Left lung (tissue), 4 donors: ENCODE measurements at regions not wholly inside any gene's neighbourhood (a gene's known extent, or its start where the extent isn't known, plus 50 kb on each side); places are given as distances from the start of the nearest gene placed in this dataset.

Source experiments
- ATAC-seq: fragments of 200-7000 bp; cut with Tn5 transposase; one replicate; pipeline ENCODE4 v1.9.1; 2020; ENCODE audit warnings: moderate library complexity
- DNase-seq, 4 donors: peaks; one replicate each; pipeline ENCODE4 v3.0.0-alpha.2; 2013 to 2020
- H3K27ac ChIP-seq, 2 donors: fragments of 200-600 bp; sonication (generic) in 1 of 2; one replicate each; pipeline versions ENCODE4 v1.5.0 to v1.8.0; 2020 to 2021
- H3K27me3 ChIP-seq, 2 donors: fragments of 200-600 bp; sonication (generic) in 1 of 2; one replicate each; pipeline versions ENCODE4 v1.5.0 to v1.8.0; 2020 to 2021
- H3K36me3 ChIP-seq, 2 donors: fragments of 200-600 bp; sonication (generic) in 1 of 2; one replicate each; pipeline versions ENCODE4 v1.5.0 to v1.8.0; 2020 to 2021
- H3K4me1 ChIP-seq, 2 donors: fragments of 200-600 bp; one replicate each; pipeline ENCODE4 v1.8.0; 2021
- H3K4me3 ChIP-seq, 2 donors: fragments of 200-600 bp; sonication (generic) in 1 of 2; one replicate each; pipeline versions ENCODE4 v1.5.0 to v1.8.0; 2020 to 2021; ENCODE audit warnings: mild to moderate bottlenecking in 1 of 2
- H3K9me3 ChIP-seq, 2 donors: fragments of 200-600 bp; sonication (generic) in 1 of 2; one replicate each; pipeline versions ENCODE4 v1.5.0 to v1.8.0; 2020 to 2021
- CTCF ChIP-seq, 2 donors: fragments of 200-600 bp; sonication (generic) in 1 of 2; IDR thresholded peaks; one replicate each; pipeline versions ENCODE4 v1.5.0 to v1.8.0; 2021; ENCODE audit warnings: antibody characterized with exemption in 2 of 2
- intact Hi-C, 2 donors: fragments of 100-400 bp; cut with DNase I; formaldehyde crosslinking; loops; one replicate each; pipeline versions ENCODE4 v1.11.2 to v1.14.2; 2022
- donor health status: DM: no; HTN: yes; CAD: no.
- donor health status: DM: no; HTN: no; CAD: no.

GRCh38 chr20:37636212-37636975 lies 57.4 kb upstream of the CTNNBL1 start:
- TF ChIP-seq CTCF (IDR thresholded peaks at IDR 0.05): no peak
- Histone ChIP-seq H3K36me3 (no peaks in the 10 kb centered on the region), H3K9me3 (peaks cover 0 to 15% of the 10 kb centered on the region in 2 donors), H3K27ac (no peak overlapping the region), H3K27me3 (peaks cover 7 to 68% of the 10 kb centered on the region in 2 donors), H3K4me3 (no peak overlapping the region), H3K4me1 (no peaks in the 10 kb centered on the region)
- intact Hi-C loops: no loop called here
- no peak for ATAC-seq
- DNase-seq: no peak

DNA sequence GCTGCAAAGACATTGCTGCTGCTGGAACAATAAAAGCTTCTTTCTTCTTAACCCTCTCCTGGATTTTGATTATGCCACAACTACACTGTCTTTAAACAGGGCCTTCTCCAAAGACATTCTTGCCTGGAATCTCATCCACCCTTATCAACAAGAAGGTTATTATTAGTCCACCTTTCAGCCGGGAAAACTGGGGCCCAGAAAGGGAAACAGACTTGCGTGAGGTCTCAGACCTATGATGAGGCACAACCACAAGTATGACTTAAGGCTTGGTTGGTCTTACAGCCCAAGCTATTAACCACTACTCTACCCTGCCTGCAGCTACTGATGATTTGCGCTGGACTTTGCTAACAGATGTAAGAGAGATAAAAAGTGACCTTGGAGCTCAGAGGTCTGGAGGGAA lies 62.8 kb upstream of the CTNNBL1 start:
- no peak overlapping the region for H3K4me3 ChIP-seq
- no peaks in the 10 kb centered on the region for H3K4me1 ChIP-seq
- intact Hi-C loops: no loop called here
- peaks cover 0 to 15% of the 10 kb centered on the region in 2 donors for H3K9me3 ChIP-seq
- TF ChIP-seq CTCF (IDR thresholded peaks at IDR 0.05): no peak
- DNase-seq (no peak), ATAC-seq (no peak)
- no peak overlapping the region for H3K27ac ChIP-seq
- H3K27me3 ChIP-seq: peaks cover 7 to 57% of the 10 kb centered on the region in 2 donors
- no peaks in the 10 kb centered on the region for H3K36me3 ChIP-seq

GRCh38 chr20:37630166-37630565 lies 63.7 kb upstream of the CTNNBL1 start:
- Histone ChIP-seq H3K36me3 (no peaks in the 10 kb centered on the region), H3K4me3 (no peak overlapping the region), H3K9me3 (peaks cover 0 to 8% of the 10 kb centered on the region in 2 donors), H3K4me1 (no peaks in the 10 kb centered on the region), H3K27me3 (peaks cover 7 to 54% of the 10 kb centered on the region in 2 donors), H3K27ac (no peak overlapping the region)
- no peak for ATAC-seq
- intact Hi-C loops: no loop called here
- no peak for TF ChIP-seq CTCF (IDR thresholded peaks at IDR 0.05)
- no peak for DNase-seq

GRCh38 chr20:37627767-37628130 lies 66.1 kb upstream of the CTNNBL1 start:
- Histone ChIP-seq H3K4me3 (no peak overlapping the region), H3K27me3 (peaks cover 5 to 44% of the 10 kb centered on the region in 2 donors), H3K36me3 (no peaks in the 10 kb centered on the region), H3K9me3 (no peaks in the 10 kb centered on the region), H3K27ac (no peak overlapping the region), H3K4me1 (no peaks in the 10 kb centered on the region)
- intact Hi-C loops: no loop called here
- no peak for TF ChIP-seq CTCF (IDR thresholded peaks at IDR 0.05)
- no peak for DNase-seq
- ATAC-seq: no peak

GRCh38 chr20:37627060-37627766 lies 66.6 kb upstream of the CTNNBL1 start:
- intact Hi-C loops: no loop called here
- peak; percentile 87 for ATAC-seq
- Histone ChIP-seq H3K36me3 (no peaks in the 10 kb centered on the region), H3K9me3 (no peaks in the 10 kb centered on the region), H3K27ac (no peak overlapping the region), H3K4me3 (no peak overlapping the region), H3K27me3 (peaks cover 5 to 43% of the 10 kb centered on the region in 2 donors), H3K4me1 (no peaks in the 10 kb centered on the region)
- TF ChIP-seq CTCF (IDR thresholded peaks at IDR 0.05): no peak
- peak in 3 of 4 donors; percentile 39 to 85 (median 71) for DNase-seq
